SK-N-SH treated with all-trans-retinoic acid at 6 μM for 48 hours (cell line): ENCODE measurements at regions not wholly inside any gene's neighbourhood (a gene's known extent, or its start where the extent isn't known, plus 50 kb on each side); places are given as distances from the start of the nearest gene placed in this dataset.
"Not testable (repeated sequence)": the region's sequence is repeated elsewhere in the genome, so short reads cannot be mapped to it uniquely, and the experiment has no call there.

Experiments used
- CSDC2 ChIP-seq: fragments of 250-450 bp; sonication (Bioruptor Pico); IDR thresholded peaks from 2 replicates; pipeline ENCODE4 v1.5.0; 2020; ENCODE audit warnings: mild to moderate bottlenecking, moderate library complexity
- SNAI2 ChIP-seq: fragments of 250-450 bp; sonication (Bioruptor Pico); IDR thresholded peaks from 2 replicates; pipeline ENCODE4 v1.5.0; 2020; ENCODE audit warnings: mild to moderate bottlenecking, moderate library complexity
- TCF4 ChIP-seq: fragments of 250-450 bp; sonication (Bioruptor Pico); IDR thresholded peaks from 2 replicates; pipeline ENCODE4 v1.8.0; 2021; ENCODE audit warnings: mild to moderate bottlenecking, moderate library complexity, borderline replicate concordance
- ZC3H10 ChIP-seq: fragments of 250-450 bp; sonication (Bioruptor Pico); IDR thresholded peaks from 2 replicates; pipeline ENCODE4 v1.5.1; 2021; ENCODE audit warnings: mild to moderate bottlenecking, moderate library complexity
- ZFP3 ChIP-seq: fragments of 250-450 bp; sonication (Bioruptor Pico); IDR thresholded peaks from 2 replicates; pipeline ENCODE4 v1.5.0; 2020; ENCODE audit warnings: mild to moderate bottlenecking, moderate library complexity
- TF ChIP-seq, protein P1 (sequence below): fragments of 250-450 bp; sonication (Bioruptor Pico); IDR thresholded peaks from 2 replicates; pipeline ENCODE4 v1.8.0; 2020; ENCODE audit warnings: mild to moderate bottlenecking, moderate library complexity, borderline replicate concordance

DNA sequence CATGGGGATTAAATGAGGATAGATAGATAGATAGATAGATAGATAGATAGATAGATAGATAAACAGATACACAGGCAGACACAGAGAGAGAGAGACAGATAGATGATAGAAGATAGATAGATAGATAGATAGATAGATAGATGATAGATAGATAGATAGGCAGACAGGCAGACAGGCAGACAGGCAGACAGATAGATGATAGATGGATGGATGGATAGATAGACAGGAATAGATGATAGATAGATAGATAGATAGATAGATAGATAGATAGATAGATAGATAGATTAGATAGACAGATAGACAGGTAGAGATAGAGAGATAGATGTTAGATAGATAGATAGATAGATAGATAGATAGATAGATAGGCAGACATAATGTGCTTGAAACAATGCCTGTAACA lies 137.3 kb downstream of the MED10 start:
- TF ChIP-seq, protein P1, sequence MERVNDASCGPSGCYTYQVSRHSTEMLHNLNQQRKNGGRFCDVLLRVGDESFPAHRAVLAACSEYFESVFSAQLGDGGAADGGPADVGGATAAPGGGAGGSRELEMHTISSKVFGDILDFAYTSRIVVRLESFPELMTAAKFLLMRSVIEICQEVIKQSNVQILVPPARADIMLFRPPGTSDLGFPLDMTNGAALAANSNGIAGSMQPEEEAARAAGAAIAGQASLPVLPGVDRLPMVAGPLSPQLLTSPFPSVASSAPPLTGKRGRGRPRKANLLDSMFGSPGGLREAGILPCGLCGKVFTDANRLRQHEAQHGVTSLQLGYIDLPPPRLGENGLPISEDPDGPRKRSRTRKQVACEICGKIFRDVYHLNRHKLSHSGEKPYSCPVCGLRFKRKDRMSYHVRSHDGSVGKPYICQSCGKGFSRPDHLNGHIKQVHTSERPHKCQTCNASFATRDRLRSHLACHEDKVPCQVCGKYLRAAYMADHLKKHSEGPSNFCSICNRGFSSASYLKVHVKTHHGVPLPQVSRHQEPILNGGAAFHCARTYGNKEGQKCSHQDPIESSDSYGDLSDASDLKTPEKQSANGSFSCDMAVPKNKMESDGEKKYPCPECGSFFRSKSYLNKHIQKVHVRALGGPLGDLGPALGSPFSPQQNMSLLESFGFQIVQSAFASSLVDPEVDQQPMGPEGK (CRISPR knock-in tag), result not testable (repeated sequence)
- not testable (repeated sequence) for TF ChIP-seq SNAI2; ZC3H10 (CRISPR knock-in tag); ZFP3; CSDC2; TCF4 (CRISPR knock-in tag)
